GM12878 (cell line): ENCODE measurements at regions not wholly inside any gene's neighbourhood (a gene's known extent, or its start where the extent isn't known, plus 50 kb on each side); places are given as distances from the start of the nearest gene placed in this dataset.

Experiments used
- ATAC-seq: fragments of 200-7000 bp; cut with Tn5 transposase; 3 replicates; pipeline ENCODE4 v1.9.1; 2020; ENCODE audit warnings: mild to moderate bottlenecking, moderate library complexity
- BruUV-seq: library from RNA; stranded (reverse); fragments of 400-500 nt; replicated peaks from 2 replicates; lab custom pipeline; 2021; lab: Mats Ljungman, UMichigan
- CTCF ChIA-PET: fragments of 300-600 bp; sonication (Branson Sonifier 250); formaldehyde crosslinking; extraction: SDS; loops from one replicate; lab custom pipeline; 2021; ENCODE audit warnings: inconsistent platforms; lab: Yijun Ruan, JAX
- POLR2A ChIA-PET: fragments of 350-600 bp; formaldehyde crosslinking; extraction: SDS; loops from one replicate; lab custom pipeline; 2021; ENCODE audit warnings: inconsistent platforms; lab: Charles Lee
- RAD21 ChIA-PET: fragments of 300-600 bp; sonication (Branson Sonifier 250); formaldehyde crosslinking; loops from one replicate; lab custom pipeline; 2023; ENCODE audit warnings: antibody characterized with exemption; ENCODE audit not compliant: unreplicated experiment; lab: Charles Lee
- SMC1A ChIA-PET: fragments of 300-600 bp; sonication (Branson Sonifier 250); formaldehyde crosslinking; loops from one replicate; lab custom pipeline; 2023; ENCODE audit not compliant: unreplicated experiment, uncharacterized antibody; lab: Charles Lee
- DNase-seq: peaks from one replicate; pipeline ENCODE4 v3.0.0-alpha.2; 2011; ENCODE audit warnings: low read depth, low spot score
- FAIRE-seq: peaks from 3 replicates; lab custom pipeline; 2011; peaks lifted over from hg19 to GRCh38; lab: Jason Lieb, UNC
- H2AFZ ChIP-seq: 2 replicates; pipeline ENCODE4 v1.6.0; 2011; ENCODE audit warnings: low read depth, low read length, control low read depth; ENCODE audit not compliant: control insufficient read depth
- H3K27ac ChIP-seq: 2 replicates; pipeline ENCODE4 v1.5.1; 2011; ENCODE audit warnings: control low read depth; ENCODE audit not compliant: control insufficient read depth, insufficient read depth
- H3K27me3 ChIP-seq, 2 experiments: replicated peaks in 1 of 2; 2 replicates each; pipeline versions ENCODE4 v1.6.0 to v1.6.1; 2011; ENCODE audit warnings: low read length in 1 of 2; ENCODE audit not compliant: control insufficient read depth in 2 of 2, insufficient read depth in 2 of 2
- H3K36me3 ChIP-seq, 2 experiments: 2 replicates each; pipeline ENCODE4 v1.5.1; 2011; ENCODE audit warnings: low read length in 1 of 2; ENCODE audit not compliant: control insufficient read depth in 2 of 2, insufficient read depth in 2 of 2
- H3K4me1 ChIP-seq: 2 replicates; pipeline ENCODE4 v1.6.1; 2011; ENCODE audit warnings: mild to moderate bottlenecking, low read length, moderate library complexity, mixed read lengths; ENCODE audit not compliant: control insufficient read depth, insufficient read depth
- H3K4me2 ChIP-seq: 2 replicates; pipeline ENCODE4 v1.6.0; 2011; ENCODE audit warnings: control low read depth; ENCODE audit not compliant: control insufficient read depth, insufficient read depth
- H3K4me3 ChIP-seq: fragments of 200-600 bp; sonication (generic); 2 replicates; pipeline ENCODE4 v1.5.1; 2016
- H3K79me2 ChIP-seq: 2 replicates; pipeline ENCODE4 v1.6.0; 2011; ENCODE audit warnings: low read length; ENCODE audit not compliant: control insufficient read depth, insufficient read depth
- H3K9ac ChIP-seq: 2 replicates; pipeline ENCODE4 v1.8.0; 2011; ENCODE audit warnings: low read length, control low read depth, mixed read lengths; ENCODE audit not compliant: control insufficient read depth, insufficient read depth
- H3K9me3 ChIP-seq: replicated peaks from 3 replicates; pipeline ENCODE4 v1.5.1; 2011; ENCODE audit warnings: mild to moderate bottlenecking, low read length; ENCODE audit not compliant: control insufficient read depth, insufficient read depth
- H4K20me1 ChIP-seq: 2 replicates; pipeline ENCODE4 v1.6.0; 2011; ENCODE audit not compliant: control insufficient read depth, insufficient read depth
- ATF7 ChIP-seq: fragments of 450-650 bp; IDR thresholded peaks from 2 replicates; pipeline ENCODE4 v1.6.1; 2016; ENCODE audit warnings: low read depth, mild to moderate bottlenecking
- CHD4 ChIP-seq: fragments of 200-600 bp; sonication (generic); IDR thresholded peaks from 2 replicates; pipeline ENCODE4 v1.6.1; 2016; ENCODE audit warnings: mild to moderate bottlenecking
- KLF5 ChIP-seq: fragments of 450-650 bp; IDR thresholded peaks from 2 replicates; pipeline ENCODE4 v1.6.1; 2014; ENCODE audit warnings: mild to moderate bottlenecking; ENCODE audit not compliant: partially characterized antibody
- MTA2 ChIP-seq: fragments of 450-650 bp; IDR thresholded peaks from 2 replicates; pipeline ENCODE4 v1.6.1; 2016; ENCODE audit warnings: low read depth, mild to moderate bottlenecking, moderate library complexity
- POU2F2 ChIP-seq: IDR thresholded peaks from 3 replicates; pipeline ENCODE4 v1.6.1; 2011; ENCODE audit warnings: low read depth, mild to moderate bottlenecking, low read length, borderline replicate concordance
- RFX5 ChIP-seq: IDR thresholded peaks from 2 replicates; pipeline ENCODE4 v1.6.1; 2011; ENCODE audit warnings: low read depth, low read length, improper control_type of control experiment
- SPI1 ChIP-seq: IDR thresholded peaks from 2 replicates; pipeline ENCODE4 v1.6.1; 2011; ENCODE audit warnings: low read depth, mild to moderate bottlenecking, low read length, moderate library complexity, borderline replicate concordance; ENCODE audit not compliant: insufficient read depth
- SREBF1 ChIP-seq: IDR thresholded peaks from 2 replicates; pipeline ENCODE4 v1.6.1; 2012; ENCODE audit warnings: mild to moderate bottlenecking, low read length
- STAT3 ChIP-seq: IDR thresholded peaks from 2 replicates; pipeline ENCODE4 v1.6.1; 2011; ENCODE audit warnings: low read depth, low read length, improper control_type of control experiment
- in situ Hi-C: fragments of 300-500 bp; cut with MboI; formaldehyde crosslinking; loops from 9 replicates; pipeline ENCODE4 v1.14.3; 2018; ENCODE audit warnings: mixed read lengths
- intact Hi-C: fragments of 100-400 bp; cut with micrococcal nuclease; formaldehyde crosslinking; loops from one replicate; pipeline ENCODE4 v1.14.2; 2022; ENCODE audit not compliant: unreplicated experiment
- TF ChIP-seq, protein P1 (sequence below): IDR thresholded peaks from 2 replicates; pipeline ENCODE4 v1.6.1; 2012; ENCODE audit warnings: mild to moderate bottlenecking, low read depth, low read length

GRCh38 chrX:67288156-67288555 is 255.7 kb upstream of the AR start:
- Histone ChIP-seq H3K4me2 (no peak overlapping the region), H3K79me2 (no peaks in the 10 kb centered on the region), H3K9ac (no peak overlapping the region), H3K9me3 (no peaks in the 10 kb centered on the region), H3K36me3 (no peaks in the 10 kb centered on the region), H3K27me3 (no peaks in the 10 kb centered on the region), H2AFZ (no peak overlapping the region), H3K4me3 (no peak overlapping the region), H3K27ac (no peak overlapping the region), H3K4me1 (no peaks in the 10 kb centered on the region), H4K20me1 (no peaks in the 10 kb centered on the region)
- DNase-seq (no peak), ATAC-seq (no peak), FAIRE-seq (no peak)
- SMC1A ChIA-PET = no interaction called here
- intact Hi-C loops (no loop called here), in situ Hi-C loops (no loop called here)
- TF ChIP-seq CHD4 (no peak), POU2F2 (no peak), STAT3 (no peak), KLF5 (no peak), MTA2 (no peak), SREBF1 (no peak), SPI1 (no peak), ATF7 (no peak), RFX5 (no peak)
- TF ChIP-seq, protein P1, sequence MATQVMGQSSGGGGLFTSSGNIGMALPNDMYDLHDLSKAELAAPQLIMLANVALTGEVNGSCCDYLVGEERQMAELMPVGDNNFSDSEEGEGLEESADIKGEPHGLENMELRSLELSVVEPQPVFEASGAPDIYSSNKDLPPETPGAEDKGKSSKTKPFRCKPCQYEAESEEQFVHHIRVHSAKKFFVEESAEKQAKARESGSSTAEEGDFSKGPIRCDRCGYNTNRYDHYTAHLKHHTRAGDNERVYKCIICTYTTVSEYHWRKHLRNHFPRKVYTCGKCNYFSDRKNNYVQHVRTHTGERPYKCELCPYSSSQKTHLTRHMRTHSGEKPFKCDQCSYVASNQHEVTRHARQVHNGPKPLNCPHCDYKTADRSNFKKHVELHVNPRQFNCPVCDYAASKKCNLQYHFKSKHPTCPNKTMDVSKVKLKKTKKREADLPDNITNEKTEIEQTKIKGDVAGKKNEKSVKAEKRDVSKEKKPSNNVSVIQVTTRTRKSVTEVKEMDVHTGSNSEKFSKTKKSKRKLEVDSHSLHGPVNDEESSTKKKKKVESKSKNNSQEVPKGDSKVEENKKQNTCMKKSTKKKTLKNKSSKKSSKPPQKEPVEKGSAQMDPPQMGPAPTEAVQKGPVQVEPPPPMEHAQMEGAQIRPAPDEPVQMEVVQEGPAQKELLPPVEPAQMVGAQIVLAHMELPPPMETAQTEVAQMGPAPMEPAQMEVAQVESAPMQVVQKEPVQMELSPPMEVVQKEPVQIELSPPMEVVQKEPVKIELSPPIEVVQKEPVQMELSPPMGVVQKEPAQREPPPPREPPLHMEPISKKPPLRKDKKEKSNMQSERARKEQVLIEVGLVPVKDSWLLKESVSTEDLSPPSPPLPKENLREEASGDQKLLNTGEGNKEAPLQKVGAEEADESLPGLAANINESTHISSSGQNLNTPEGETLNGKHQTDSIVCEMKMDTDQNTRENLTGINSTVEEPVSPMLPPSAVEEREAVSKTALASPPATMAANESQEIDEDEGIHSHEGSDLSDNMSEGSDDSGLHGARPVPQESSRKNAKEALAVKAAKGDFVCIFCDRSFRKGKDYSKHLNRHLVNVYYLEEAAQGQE = no peak
- CTCF ChIA-PET = no interaction called here
- RAD21 ChIA-PET = no interaction called here
- POLR2A ChIA-PET = no interaction called here
- no TSS peak for BruUV-seq
